Endothelial cell of umbilical vein (primary cell): ENCODE measurements at regions not wholly inside any gene's neighbourhood (a gene's known extent, or its start where the extent isn't known, plus 50 kb on each side); places are given as distances from the start of the nearest gene placed in this dataset.

Experiments used
- EZH2 ChIP-seq: IDR thresholded peaks from 2 replicates; pipeline ENCODE4 v1.6.1; 2012; ENCODE audit warnings: borderline replicate concordance, low read depth, mild to moderate bottlenecking, moderate library complexity, low read length, inconsistent platforms; ENCODE audit not compliant: severe bottlenecking
- FOS ChIP-seq: IDR thresholded peaks from 2 replicates; pipeline ENCODE4 v1.6.1; 2011; ENCODE audit warnings: mild to moderate bottlenecking, low read length, moderate library complexity, borderline replicate concordance; ENCODE audit not compliant: insufficient read depth
- TF ChIP-seq, protein P1 (sequence below), 2 donors: IDR thresholded peaks; 1 replicate in 1 of 2; 2 replicates in 1 of 2; pipeline ENCODE4 v1.5.1; 2011; ENCODE audit warnings: low read length in 2 of 2, mild to moderate bottlenecking in 2 of 2, moderate library complexity in 2 of 2, control low read depth in 1 of 2, inconsistent platforms in 1 of 2, low read depth in 1 of 2; ENCODE audit not compliant: insufficient read depth in 1 of 2; ENCODE audit errors: extremely low read depth in 1 of 2

DNA sequence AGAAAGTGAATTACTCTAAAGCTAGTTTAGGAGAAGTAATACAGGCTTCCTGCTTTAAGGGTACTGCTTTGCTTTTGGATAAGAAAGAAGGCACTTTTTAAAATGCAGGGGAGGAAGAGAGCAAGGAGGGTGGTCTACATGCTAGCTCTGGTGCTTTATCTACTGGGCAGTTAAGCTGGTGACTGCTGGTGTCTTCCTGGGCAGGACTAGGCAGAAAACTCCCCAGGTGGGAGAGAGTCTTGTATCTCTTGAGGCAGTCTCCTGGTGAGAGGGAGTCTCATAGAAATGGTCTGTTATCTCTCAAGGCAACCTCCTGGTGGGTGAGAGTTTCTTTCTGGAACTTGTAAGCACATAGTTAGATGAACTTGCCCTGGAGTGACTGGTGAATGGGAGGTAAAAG lies 953.9 kb upstream of the GOT2 start:
- TF ChIP-seq, protein P1, sequence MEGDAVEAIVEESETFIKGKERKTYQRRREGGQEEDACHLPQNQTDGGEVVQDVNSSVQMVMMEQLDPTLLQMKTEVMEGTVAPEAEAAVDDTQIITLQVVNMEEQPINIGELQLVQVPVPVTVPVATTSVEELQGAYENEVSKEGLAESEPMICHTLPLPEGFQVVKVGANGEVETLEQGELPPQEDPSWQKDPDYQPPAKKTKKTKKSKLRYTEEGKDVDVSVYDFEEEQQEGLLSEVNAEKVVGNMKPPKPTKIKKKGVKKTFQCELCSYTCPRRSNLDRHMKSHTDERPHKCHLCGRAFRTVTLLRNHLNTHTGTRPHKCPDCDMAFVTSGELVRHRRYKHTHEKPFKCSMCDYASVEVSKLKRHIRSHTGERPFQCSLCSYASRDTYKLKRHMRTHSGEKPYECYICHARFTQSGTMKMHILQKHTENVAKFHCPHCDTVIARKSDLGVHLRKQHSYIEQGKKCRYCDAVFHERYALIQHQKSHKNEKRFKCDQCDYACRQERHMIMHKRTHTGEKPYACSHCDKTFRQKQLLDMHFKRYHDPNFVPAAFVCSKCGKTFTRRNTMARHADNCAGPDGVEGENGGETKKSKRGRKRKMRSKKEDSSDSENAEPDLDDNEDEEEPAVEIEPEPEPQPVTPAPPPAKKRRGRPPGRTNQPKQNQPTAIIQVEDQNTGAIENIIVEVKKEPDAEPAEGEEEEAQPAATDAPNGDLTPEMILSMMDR (IDR thresholded peaks at IDR 0.05; ENCODE audit: extremely low read depth in 1 of 2, insufficient read depth in 1 of 2, low read depth in 1 of 2, low read length in 2 of 2), result no peak
- TF ChIP-seq FOS, result no peak
- TF ChIP-seq EZH2, result no peak
